ENCODE measurements at regions not wholly inside any gene's neighbourhood (a gene's known extent, or its start where the extent isn't known, plus 50 kb on each side); places are given as distances from the start of the nearest gene placed in this dataset.

GRCh38 chr5:39702928-39703327 lies 278.1 kb upstream of the DAB2 start:
- Histone ChIP-seq H3K4me2 (ENCODE audit: low read length) (no peak overlapping the region), H3K79me2 (no peaks in the 10 kb centered on the region), H3K27ac (no peak overlapping the region), H3K36me3 (ENCODE audit: control insufficient read depth, insufficient read depth, low read length) (no peaks in the 10 kb centered on the region), H3K27me3 (ENCODE audit: control insufficient read depth, insufficient read depth, low read length) (no peaks in the 10 kb centered on the region), H2AFZ (no peak overlapping the region), H3K4me3 (ENCODE audit: low read depth, low read length) (no peak overlapping the region), H3K4me1 (no peaks in the 10 kb centered on the region), H3K9me3 (ENCODE audit: control insufficient read depth, low read length) (no peaks in the 10 kb centered on the region), H3K9ac (no peak overlapping the region)
- no peak for TF ChIP-seq CTCF (IDR thresholded peaks at IDR 0.05)

GRCh38 chr5:39700523-39700922 lies 275.7 kb upstream of the DAB2 start:
- Histone ChIP-seq H3K4me2 (ENCODE audit: low read length) (no peak overlapping the region), H2AFZ (no peak overlapping the region), H3K4me3 (ENCODE audit: low read depth, low read length) (no peak overlapping the region), H3K36me3 (ENCODE audit: control insufficient read depth, insufficient read depth, low read length) (no peaks in the 10 kb centered on the region), H3K9me3 (ENCODE audit: control insufficient read depth, low read length) (no peaks in the 10 kb centered on the region), H3K4me1 (no peaks in the 10 kb centered on the region), H3K27me3 (ENCODE audit: control insufficient read depth, insufficient read depth, low read length) (no peaks in the 10 kb centered on the region), H3K79me2 (no peaks in the 10 kb centered on the region), H3K9ac (no peak overlapping the region), H3K27ac (no peak overlapping the region)
- no peak for TF ChIP-seq CTCF (IDR thresholded peaks at IDR 0.05)

- no peak overlapping the region for H2AFZ ChIP-seq
- no peak overlapping the region for H3K9ac ChIP-seq
- no peak overlapping the region for H3K27ac ChIP-seq
- TF ChIP-seq CTCF (IDR thresholded peaks at IDR 0.05), result no peak
- H3K4me3 ChIP-seq (ENCODE audit: low read depth, low read length), result no peak overlapping the region
- H3K4me1 ChIP-seq, result no peaks in the 10 kb centered on the region
- no peaks in the 10 kb centered on the region for H3K79me2 ChIP-seq
- H3K4me2 ChIP-seq (ENCODE audit: low read length), result no peak overlapping the region
- no peaks in the 10 kb centered on the region for H3K36me3 ChIP-seq (ENCODE audit: control insufficient read depth, insufficient read depth, low read length)
- H3K27me3 ChIP-seq (ENCODE audit: control insufficient read depth, insufficient read depth, low read length), result no peaks in the 10 kb centered on the region
- H3K9me3 ChIP-seq (ENCODE audit: control insufficient read depth, low read length), result no peaks in the 10 kb centered on the region
Measured at GRCh38 chr5:39698838-39699560, 274.2 kb upstream of the DAB2 start.

- H3K79me2 ChIP-seq, result no peaks in the 10 kb centered on the region
- no peaks in the 10 kb centered on the region for H3K36me3 ChIP-seq (ENCODE audit: control insufficient read depth, insufficient read depth, low read length)
- H3K27ac ChIP-seq, result no peak overlapping the region
Measured at GRCh38 chr5:39697881-39698280, 273.1 kb upstream of the DAB2 start.

More at GRCh38 chr5:39697881-39698280, 273.1 kb upstream of the DAB2 start:
- Histone ChIP-seq H2AFZ (no peak overlapping the region), H3K9me3 (ENCODE audit: control insufficient read depth, low read length) (no peaks in the 10 kb centered on the region), H3K4me3 (ENCODE audit: low read depth, low read length) (no peak overlapping the region), H3K9ac (no peak overlapping the region), H3K4me2 (ENCODE audit: low read length) (no peak overlapping the region), H3K27me3 (ENCODE audit: control insufficient read depth, insufficient read depth, low read length) (no peaks in the 10 kb centered on the region), H3K4me1 (no peaks in the 10 kb centered on the region)
- TF ChIP-seq CTCF (IDR thresholded peaks at IDR 0.05), result no peak
